H9 (cell line): ENCODE measurements at regions not wholly inside any gene's neighbourhood (a gene's known extent, or its start where the extent isn't known, plus 50 kb on each side); places are given as distances from the start of the nearest gene placed in this dataset.

Source experiments
- DNase-seq: peaks from one replicate; pipeline ENCODE4 v3.0.0-alpha.2; 2017
- H2AFZ ChIP-seq: one replicate; pipeline ENCODE4 v1.6.1; 2013; ENCODE audit warnings: mild to moderate bottlenecking, low read length, control low read depth, moderate library complexity
- H2AK5ac ChIP-seq: 2 replicates; pipeline ENCODE4 v1.6.1; 2013; ENCODE audit warnings: low read length, control low read depth, mixed read lengths; ENCODE audit not compliant: insufficient read length
- H2BK120ac ChIP-seq: one replicate; pipeline ENCODE4 v1.6.1; 2013; ENCODE audit warnings: low read depth, mild to moderate bottlenecking, low read length, control low read depth, inconsistent platforms; ENCODE audit not compliant: poor library complexity, severe bottlenecking
- H2BK12ac ChIP-seq: 2 replicates; pipeline ENCODE4 v1.6.1; 2013; ENCODE audit warnings: low read length, control low read depth, mixed read lengths, low read depth; ENCODE audit not compliant: insufficient read length
- H2BK15ac ChIP-seq: 2 replicates; pipeline ENCODE4 v1.6.1; 2013; ENCODE audit warnings: low read depth, low read length, control low read depth
- H2BK20ac ChIP-seq: one replicate; pipeline ENCODE4 v1.6.1; 2013; ENCODE audit warnings: low read depth, mild to moderate bottlenecking, low read length, control low read depth, inconsistent platforms; ENCODE audit not compliant: poor library complexity, severe bottlenecking
- H2BK5ac ChIP-seq: 2 replicates; pipeline ENCODE4 v1.6.1; 2013; ENCODE audit warnings: low read length, control low read depth, mixed read lengths; ENCODE audit not compliant: insufficient read length
- H3K14ac ChIP-seq: 2 replicates; pipeline ENCODE4 v1.6.1; 2013; ENCODE audit warnings: low read length, control low read depth; ENCODE audit not compliant: insufficient read depth
- H3K18ac ChIP-seq: 2 replicates; pipeline ENCODE4 v1.6.1; 2013; ENCODE audit warnings: low read depth, mild to moderate bottlenecking, mixed read lengths, low read length, control low read depth; ENCODE audit not compliant: insufficient read length
- H3K23ac ChIP-seq: 2 replicates; pipeline ENCODE4 v1.6.1; 2013; ENCODE audit warnings: low read length, control low read depth, mixed read lengths, low read depth; ENCODE audit not compliant: insufficient read length
- H3K23me2 ChIP-seq: 2 replicates; pipeline ENCODE4 v1.6.1; 2013; ENCODE audit warnings: low read depth, mild to moderate bottlenecking, mixed read lengths, low read length, control low read depth; ENCODE audit not compliant: insufficient read length, poor library complexity, severe bottlenecking
- H3K27ac ChIP-seq: 2 replicates; pipeline ENCODE4 v1.5.1; 2013; ENCODE audit warnings: low read length, control low read depth, mixed read lengths, low read depth; ENCODE audit not compliant: insufficient read length
- H3K27me3 ChIP-seq: 2 replicates; pipeline ENCODE4 v1.6.1; 2013; ENCODE audit warnings: low read length, control low read depth, inconsistent platforms; ENCODE audit not compliant: insufficient read depth
- H3K4ac ChIP-seq: 2 replicates; pipeline ENCODE4 v1.6.1; 2013; ENCODE audit warnings: low read depth, mild to moderate bottlenecking, control low read depth, inconsistent platforms, low read length, moderate library complexity
- H3K4me1 ChIP-seq: 2 replicates; pipeline ENCODE4 v1.6.1; 2013; ENCODE audit warnings: low read length, control low read depth, inconsistent platforms; ENCODE audit not compliant: insufficient read depth
- H3K4me2 ChIP-seq: 2 replicates; pipeline ENCODE4 v1.6.1; 2013; ENCODE audit warnings: low read length, control low read depth, mixed read lengths; ENCODE audit not compliant: insufficient read length, insufficient read depth
- H3K56ac ChIP-seq: 2 replicates; pipeline ENCODE4 v1.6.1; 2013; ENCODE audit warnings: low read depth, mild to moderate bottlenecking, mixed read lengths, low read length, control low read depth; ENCODE audit not compliant: insufficient read length
- H3K79me1 ChIP-seq: 2 replicates; pipeline ENCODE4 v1.6.1; 2013; ENCODE audit warnings: low read depth, mild to moderate bottlenecking, moderate library complexity, low read length, control low read depth, inconsistent platforms; ENCODE audit not compliant: insufficient read depth, poor library complexity, severe bottlenecking
- H3K79me2 ChIP-seq: 2 replicates; pipeline ENCODE4 v1.6.1; 2013; ENCODE audit warnings: low read length, control low read depth, inconsistent platforms; ENCODE audit not compliant: insufficient read depth
- H3K9ac ChIP-seq: 2 replicates; pipeline ENCODE4 v1.6.1; 2013; ENCODE audit warnings: low read length, control low read depth, mixed read lengths; ENCODE audit not compliant: insufficient read length; ENCODE audit errors: extremely low read depth
- H3K9me3 ChIP-seq: one replicate; pipeline ENCODE4 v1.6.1; 2013; ENCODE audit warnings: low read depth, low read length, inconsistent platforms; ENCODE audit not compliant: control insufficient read depth
- H3T11ph ChIP-seq: one replicate; pipeline ENCODE4 v1.6.1; 2013; ENCODE audit warnings: mild to moderate bottlenecking, low read length, control low read depth, inconsistent platforms
- H4K20me1 ChIP-seq: one replicate; pipeline ENCODE4 v1.6.1; 2013; ENCODE audit not compliant: control insufficient read depth, insufficient read length, insufficient read depth
- H4K5ac ChIP-seq: 2 replicates; pipeline ENCODE4 v1.6.1; 2013; ENCODE audit warnings: low read depth, mild to moderate bottlenecking, mixed read lengths, low read length, control low read depth; ENCODE audit not compliant: insufficient read length
- H4K8ac ChIP-seq: replicated peaks from 2 replicates; pipeline ENCODE4 v1.6.1; 2013; ENCODE audit warnings: low read length, control low read depth, mixed read lengths, low read depth; ENCODE audit not compliant: insufficient read length
- H4K91ac ChIP-seq: 2 replicates; pipeline ENCODE4 v1.6.1; 2013; ENCODE audit warnings: low read depth, mild to moderate bottlenecking, moderate library complexity, mixed read lengths, low read length, control low read depth; ENCODE audit not compliant: insufficient read length
- H3K27ac Mint-ChIP-seq, 3 experiments: 2 replicates in 2 of 3; 3 replicates in 1 of 3; pipeline ENCODE4 v1.8.0; 2020 to 2021; ENCODE audit warnings: mixed read lengths in 3 of 3, mild to moderate bottlenecking in 1 of 3, moderate library complexity in 1 of 3
- H3K27me3 Mint-ChIP-seq: 2 replicates; pipeline ENCODE4 v1.8.0; 2021; ENCODE audit warnings: low read depth, mild to moderate bottlenecking, moderate library complexity, mixed read lengths
- H3K36me3 Mint-ChIP-seq, 3 experiments: 2 replicates in 2 of 3; 3 replicates in 1 of 3; pipeline ENCODE4 v1.8.0; 2020 to 2021; ENCODE audit warnings: low read depth in 3 of 3, mixed read lengths in 3 of 3; ENCODE audit not compliant: insufficient read depth in 1 of 3
- H3K4me1 Mint-ChIP-seq, 2 experiments: 2 replicates each; pipeline ENCODE4 v1.8.0; 2020; ENCODE audit warnings: mixed read lengths in 2 of 2
- H3K4me3 Mint-ChIP-seq, 2 experiments: 2 replicates in 1 of 2; 3 replicates in 1 of 2; pipeline ENCODE4 v1.8.0; 2020 to 2021; ENCODE audit warnings: mild to moderate bottlenecking in 2 of 2, mixed read lengths in 2 of 2, moderate library complexity in 1 of 2
- H3K9me3 Mint-ChIP-seq, 2 experiments: 2 replicates in 1 of 2; 3 replicates in 1 of 2; pipeline ENCODE4 v1.8.0; 2020; ENCODE audit warnings: mild to moderate bottlenecking in 2 of 2, mixed read lengths in 2 of 2, moderate library complexity in 1 of 2
- CTCF ChIP-seq: fragments of 200-600 bp; sonication (generic); conservative IDR thresholded peaks from 3 replicates; pipeline ENCODE4 v1.8.0; 2021; ENCODE audit warnings: antibody characterized with exemption, mild to moderate bottlenecking
- WGBS: extraction: QIAGEN DNeasy Blood & Tissue Kit; methylation state at CpG from one replicate; pipeline ENCODE4 v1.1.7; 2013; ENCODE audit warnings: missing lambda C conversion rate, low lambda C conversion rate, mixed read lengths; ENCODE audit not compliant: insufficient read length; ENCODE audit errors: extremely low coverage; 5-methylcytosine and 5-hydroxymethylcytosine counted together

GRCh38 chr7:91357901-91358300 lies 93.7 kb downstream of the FZD1 start:
- no peak overlapping the region for H3K23ac ChIP-seq
- H3K4me3 Mint-ChIP-seq, result no peak overlapping the region
- no peak for DNase-seq
- no peaks in the 10 kb centered on the region for H3K79me1 ChIP-seq
- H3K27ac ChIP-seq, result no peak overlapping the region
- H2BK120ac ChIP-seq, result no peak overlapping the region
- no peaks in the 10 kb centered on the region for H3K36me3 Mint-ChIP-seq
- peaks cover 21 to 34% of the 10 kb centered on the region in 2 experiments for H3K4me1 Mint-ChIP-seq
- no peak overlapping the region for H4K91ac ChIP-seq
- no peak overlapping the region for H2AFZ ChIP-seq
- no peak overlapping the region for H3K18ac ChIP-seq
- no peak overlapping the region for H3K14ac ChIP-seq
- no peak overlapping the region for H3K56ac ChIP-seq
- H3K4ac ChIP-seq, result no peak overlapping the region
- no peak overlapping the region for H2AK5ac ChIP-seq
- no peak overlapping the region for H2BK5ac ChIP-seq
- no peaks in the 10 kb centered on the region for H3K9me3 ChIP-seq
- no peak overlapping the region for H2BK20ac ChIP-seq
- H2BK15ac ChIP-seq, result no peak overlapping the region
- no peak overlapping the region for H2BK12ac ChIP-seq
- H3K4me1 ChIP-seq, result no peaks in the 10 kb centered on the region
- no CpG with 5 or more reads among the region's 1 CpG for WGBS
- H3K23me2 ChIP-seq, result no peaks in the 10 kb centered on the region
- H4K8ac ChIP-seq, result no peak overlapping the region
- H3K9ac ChIP-seq, result no peak overlapping the region
- no peaks in the 10 kb centered on the region for H3K79me2 ChIP-seq
- H3K27ac Mint-ChIP-seq, result no peak overlapping the region
- peaks cover 50% of the 10 kb centered on the region for H3K27me3 ChIP-seq
- no peak for TF ChIP-seq CTCF
- H3K9me3 Mint-ChIP-seq, result peaks cover 0 to 2% of the 10 kb centered on the region in 2 experiments; a peak in 1 of 5 replicates
- H3K27me3 Mint-ChIP-seq, result peaks cover 100% of the 10 kb centered on the region
- no peak overlapping the region for H4K5ac ChIP-seq
- no peak overlapping the region for H3T11ph ChIP-seq
- H3K4me2 ChIP-seq, result no peak overlapping the region
- no peaks in the 10 kb centered on the region for H4K20me1 ChIP-seq
